Subcutaneous abdominal adipose tissue (tissue), 5 donors: ENCODE measurements at regions not wholly inside any gene's neighbourhood (a gene's known extent, or its start where the extent isn't known, plus 50 kb on each side); places are given as distances from the start of the nearest gene placed in this dataset.

Source experiments
- H3K27ac ChIP-seq: one replicate; pipeline ENCODE4 v1.7.0; 2013; ENCODE audit warnings: low read depth, mild to moderate bottlenecking, inconsistent platforms, low read length, moderate library complexity
- H3K27me3 ChIP-seq, 5 donors: one replicate each; pipeline ENCODE4 v1.7.0; 2013; ENCODE audit warnings: low read length in 5 of 5, inconsistent platforms in 1 of 5; ENCODE audit not compliant: control insufficient read depth in 5 of 5, insufficient read depth in 4 of 5
- H3K36me3 ChIP-seq, 5 donors: one replicate each; pipeline ENCODE4 v1.7.0; 2013; ENCODE audit warnings: low read length in 5 of 5; ENCODE audit not compliant: control insufficient read depth in 5 of 5, insufficient read depth in 5 of 5
- H3K4me1 ChIP-seq, 5 donors: one replicate each; pipeline ENCODE4 v1.7.0; 2013; ENCODE audit warnings: low read length in 5 of 5, mild to moderate bottlenecking in 3 of 5, moderate library complexity in 1 of 5; ENCODE audit not compliant: control insufficient read depth in 5 of 5, insufficient read depth in 5 of 5
- H3K4me3 ChIP-seq, 5 donors: one replicate each; pipeline ENCODE4 v1.7.0; 2013; ENCODE audit warnings: low read length in 5 of 5, low read depth in 1 of 5
- H3K9ac ChIP-seq, 5 donors: one replicate each; pipeline ENCODE4 v1.7.0; 2013; ENCODE audit warnings: low read length in 5 of 5, mild to moderate bottlenecking in 4 of 5, moderate library complexity in 3 of 5
- H3K9me3 ChIP-seq, 5 donors: one replicate each; pipeline ENCODE4 v1.7.0; 2013; ENCODE audit warnings: low read length in 5 of 5; ENCODE audit not compliant: control insufficient read depth in 5 of 5
- donor health status: healthy.
- donor health status: healthy.
- donor health status: healthy.
- donor health status: healthy.
- donor health status: healthy.

DNA sequence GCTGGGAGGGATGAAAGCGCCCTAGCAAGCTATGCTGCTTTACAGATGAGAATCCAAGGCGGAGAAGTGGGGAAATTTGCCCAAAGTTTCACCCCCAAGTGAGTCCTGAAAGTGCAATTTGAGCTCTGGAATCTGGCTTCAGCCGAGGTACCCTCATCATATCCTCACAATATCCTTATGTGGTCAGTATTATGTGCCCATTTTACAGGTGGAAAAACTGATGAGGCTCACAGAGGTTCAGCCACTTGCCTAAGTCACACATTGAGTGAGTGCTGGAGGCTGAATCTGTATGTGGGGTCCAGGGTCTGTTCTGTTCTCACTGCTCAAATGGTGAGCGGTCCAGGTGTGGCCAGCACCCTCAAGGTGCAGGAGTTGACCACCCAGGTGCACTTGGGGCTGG is 85.3 kb downstream of the MATN1 start:
- H3K27me3 ChIP-seq: peaks cover 4 to 9% (median 6%) of the 10 kb centered on the region in 5 donors
- no peak overlapping the region for H3K9ac ChIP-seq
- no peak overlapping the region for H3K4me3 ChIP-seq
- H3K36me3 ChIP-seq: no peaks in the 10 kb centered on the region
- H3K4me1 ChIP-seq: no peaks in the 10 kb centered on the region
- H3K9me3 ChIP-seq: no peaks in the 10 kb centered on the region
- no peak overlapping the region for H3K27ac ChIP-seq

- H3K9me3 ChIP-seq: no peaks in the 10 kb centered on the region
- no peaks in the 10 kb centered on the region for H3K4me1 ChIP-seq
- no peak overlapping the region for H3K9ac ChIP-seq
- no peak overlapping the region for H3K27ac ChIP-seq
- H3K36me3 ChIP-seq: no peaks in the 10 kb centered on the region
- H3K27me3 ChIP-seq: peaks cover 4 to 9% (median 6%) of the 10 kb centered on the region in 5 donors
- no peak overlapping the region for H3K4me3 ChIP-seq
Observed at GRCh38 chr1:30637183-30637980, 86.0 kb downstream of the MATN1 start.

- Histone ChIP-seq H3K9me3 (no peaks in the 10 kb centered on the region), H3K4me3 (no peak overlapping the region), H3K4me1 (no peaks in the 10 kb centered on the region), H3K27me3 (peaks cover 0 to 9% (median 4%) of the 10 kb centered on the region in 5 donors), H3K9ac (no peak overlapping the region), H3K27ac (no peak overlapping the region), H3K36me3 (no peaks in the 10 kb centered on the region)
Observed at GRCh38 chr1:30636621-30637020, 86.8 kb downstream of the MATN1 start.

- Histone ChIP-seq H3K9ac (no peak overlapping the region), H3K9me3 (no peaks in the 10 kb centered on the region), H3K4me1 (no peaks in the 10 kb centered on the region), H3K36me3 (no peaks in the 10 kb centered on the region), H3K4me3 (no peak overlapping the region), H3K27ac (no peak overlapping the region), H3K27me3 (peaks cover 0 to 6% (median 4%) of the 10 kb centered on the region in 5 donors)
Observed at GRCh38 chr1:30635391-30635975, 87.9 kb downstream of the MATN1 start.

DNA sequence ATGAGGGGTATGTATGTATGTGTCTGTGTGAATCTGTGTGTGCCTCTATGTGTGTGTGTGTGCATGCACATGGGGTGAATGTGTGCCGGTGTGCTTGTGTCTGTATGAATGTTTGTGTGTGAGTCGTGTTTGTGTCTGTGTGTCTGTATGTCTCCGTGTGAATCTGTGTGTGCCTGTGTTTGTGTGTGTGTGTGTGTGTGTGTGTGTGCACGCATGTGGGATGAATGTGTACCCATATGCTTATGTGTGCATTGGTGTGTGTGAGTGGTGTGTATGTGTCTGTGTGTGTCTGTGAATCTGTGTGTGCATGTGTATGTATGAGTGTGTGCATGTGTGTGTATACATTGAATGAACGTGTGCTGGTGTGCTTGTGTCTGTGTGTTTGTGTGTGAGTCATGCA is 88.9 kb downstream of the MATN1 start:
- Histone ChIP-seq H3K9me3 (no peaks in the 10 kb centered on the region), H3K27me3 (peaks cover 0 to 6% (median 4%) of the 10 kb centered on the region in 5 donors), H3K27ac (no peak overlapping the region), H3K4me1 (no peaks in the 10 kb centered on the region), H3K4me3 (no peak overlapping the region), H3K36me3 (no peaks in the 10 kb centered on the region), H3K9ac (no peak overlapping the region)

DNA sequence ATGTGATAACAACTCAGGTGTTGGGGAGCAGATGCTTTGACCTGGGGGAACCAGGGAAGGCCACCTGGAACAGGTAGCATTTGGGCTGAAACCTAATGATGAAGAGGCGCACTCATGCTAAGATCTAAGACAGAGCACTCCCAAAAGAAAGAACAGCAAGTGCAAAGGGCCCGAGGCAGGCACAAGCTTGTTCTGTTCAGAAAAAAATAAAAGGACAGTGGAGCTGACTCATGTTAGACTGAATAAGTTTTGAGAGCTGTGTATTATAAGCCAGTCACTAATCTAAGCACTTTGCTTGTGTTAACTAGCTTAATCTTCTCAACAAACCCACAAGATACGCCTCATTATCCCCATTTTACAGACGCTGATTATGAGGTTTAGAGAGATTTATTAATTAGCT is 90.1 kb downstream of the MATN1 start:
- Histone ChIP-seq H3K27me3 (peaks cover 0 to 6% (median 4%) of the 10 kb centered on the region in 5 donors), H3K9ac (no peak overlapping the region), H3K27ac (no peak overlapping the region), H3K9me3 (no peaks in the 10 kb centered on the region), H3K4me3 (no peak overlapping the region), H3K36me3 (no peaks in the 10 kb centered on the region), H3K4me1 (no peaks in the 10 kb centered on the region)

DNA sequence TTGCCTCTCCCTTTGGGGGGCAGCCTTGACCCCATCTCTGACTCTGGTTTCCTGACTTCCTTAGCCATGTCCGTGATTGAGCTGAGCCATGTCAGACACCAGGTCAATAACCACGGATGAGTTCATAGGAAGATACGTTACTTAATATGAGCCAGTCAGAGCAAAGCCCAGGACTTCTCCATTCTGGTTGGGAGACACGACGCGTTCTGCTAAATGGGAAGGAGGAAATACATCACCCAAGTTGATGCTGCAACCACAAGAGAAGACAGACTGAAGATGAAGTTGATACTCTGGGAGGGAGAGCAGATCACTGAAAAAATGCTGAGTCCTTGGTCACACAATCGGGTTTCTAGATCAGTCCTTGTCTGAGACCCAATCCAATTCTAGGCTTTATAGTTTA is 90.9 kb downstream of the MATN1 start:
- Histone ChIP-seq H3K4me1 (no peaks in the 10 kb centered on the region), H3K27me3 (peaks cover 0 to 7% (median 6%) of the 10 kb centered on the region in 5 donors), H3K9ac (no peak overlapping the region), H3K36me3 (no peaks in the 10 kb centered on the region), H3K4me3 (no peak overlapping the region), H3K27ac (no peak overlapping the region), H3K9me3 (peaks cover 0 to 4% (median 1%) of the 10 kb centered on the region in 5 donors)

- H3K4me3 ChIP-seq: no peak overlapping the region
- H3K36me3 ChIP-seq: no peaks in the 10 kb centered on the region
- H3K4me1 ChIP-seq: no peaks in the 10 kb centered on the region
- peaks cover 0 to 7% (median 6%) of the 10 kb centered on the region in 5 donors for H3K27me3 ChIP-seq
- H3K27ac ChIP-seq: no peak overlapping the region
- peaks cover 0 to 12% (median 7%) of the 10 kb centered on the region in 5 donors for H3K9me3 ChIP-seq
- H3K9ac ChIP-seq: no peak overlapping the region
Observed at GRCh38 chr1:30631700-30632099, 91.7 kb downstream of the MATN1 start.

DNA sequence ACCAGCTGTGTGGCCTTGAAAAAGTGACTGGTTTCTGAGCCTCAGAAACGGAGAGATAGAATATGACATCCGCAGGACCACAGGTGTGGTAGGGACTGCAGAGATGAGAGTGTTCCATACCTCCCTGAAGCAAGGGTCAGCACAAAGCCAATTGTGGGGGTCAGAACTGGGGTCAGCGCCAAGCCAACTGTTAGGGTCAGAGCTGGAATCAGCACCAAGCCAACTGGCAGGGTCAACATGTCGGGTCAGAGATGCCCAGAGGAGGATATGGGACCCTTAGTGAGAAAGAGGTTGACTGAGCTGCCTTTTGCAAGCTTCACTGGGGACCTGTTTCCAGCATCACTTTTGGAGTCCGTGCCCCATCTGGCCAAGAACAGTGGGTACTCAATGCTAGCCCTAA is 93.9 kb downstream of the MATN1 start:
- H3K9ac ChIP-seq: no peak overlapping the region
- no peak overlapping the region for H3K27ac ChIP-seq
- H3K4me1 ChIP-seq: no peaks in the 10 kb centered on the region
- no peaks in the 10 kb centered on the region for H3K36me3 ChIP-seq
- H3K9me3 ChIP-seq: peaks cover 0 to 13% (median 7%) of the 10 kb centered on the region in 5 donors
- H3K4me3 ChIP-seq: no peak overlapping the region
- H3K27me3 ChIP-seq: peaks cover 0 to 3% (median 3%) of the 10 kb centered on the region in 5 donors

DNA sequence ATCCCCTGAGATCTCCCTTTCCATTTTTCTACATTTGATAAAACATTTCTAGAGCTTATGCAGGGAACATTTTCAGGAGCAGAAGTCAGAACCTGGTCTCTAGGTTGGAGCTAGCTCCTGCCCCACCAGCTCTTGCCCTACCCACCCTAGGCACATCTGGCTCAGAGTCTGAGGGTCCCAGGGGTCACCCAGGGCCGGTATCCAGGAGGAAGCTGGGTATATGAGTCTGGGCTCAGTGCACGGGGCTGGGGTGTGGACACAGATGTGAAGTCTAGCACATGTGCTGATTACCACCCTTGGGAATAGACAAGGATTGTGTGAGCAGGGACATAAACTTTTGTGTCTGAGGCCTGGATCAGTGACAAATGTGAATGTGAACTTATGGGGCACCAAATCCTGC is 95.4 kb downstream of the MATN1 start:
- Histone ChIP-seq H3K27me3 (peaks cover 0 to 3% (median 0%) of the 10 kb centered on the region in 5 donors), H3K4me3 (no peak overlapping the region)

More for the DNA sequence above, 95.4 kb downstream of the MATN1 start:
- H3K9me3 ChIP-seq: peaks cover 3 to 20% (median 17%) of the 10 kb centered on the region in 5 donors
- H3K36me3 ChIP-seq: no peaks in the 10 kb centered on the region
- no peak overlapping the region for H3K27ac ChIP-seq
- H3K9ac ChIP-seq: no peak overlapping the region
- H3K4me1 ChIP-seq: no peaks in the 10 kb centered on the region
